Mesendoderm (in vitro differentiated cells): ENCODE measurements at regions not wholly inside any gene's neighbourhood (a gene's known extent, or its start where the extent isn't known, plus 50 kb on each side); places are given as distances from the start of the nearest gene placed in this dataset.

Source experiments
- DNase-seq: peaks from one replicate; pipeline ENCODE4 v3.0.0; 2013
- H2AK5ac ChIP-seq: 2 replicates; pipeline ENCODE4 v1.6.1; 2013; ENCODE audit warnings: low read length, inconsistent platforms
- H2BK120ac ChIP-seq: 2 replicates; pipeline ENCODE4 v1.6.1; 2013; ENCODE audit warnings: low read depth, mild to moderate bottlenecking, low read length, moderate library complexity, mixed read lengths
- H2BK15ac ChIP-seq: replicated peaks from 2 replicates; pipeline ENCODE4 v1.6.1; 2013; ENCODE audit warnings: low read depth, mild to moderate bottlenecking, moderate library complexity
- H2BK5ac ChIP-seq: 2 replicates; pipeline ENCODE4 v1.6.1; 2013; ENCODE audit warnings: low read length, inconsistent platforms
- H3K18ac ChIP-seq: 2 replicates; pipeline ENCODE4 v1.6.1; 2013; ENCODE audit warnings: mild to moderate bottlenecking, low read length, mixed read lengths
- H3K23ac ChIP-seq: one replicate; pipeline ENCODE4 v1.6.1; 2013; ENCODE audit warnings: low read length
- H3K27ac ChIP-seq: 2 replicates; pipeline ENCODE4 v1.5.1; 2013; ENCODE audit warnings: low read depth, mild to moderate bottlenecking, inconsistent platforms, low read length, moderate library complexity
- H3K27me3 ChIP-seq: 2 replicates; pipeline ENCODE4 v1.6.1; 2013; ENCODE audit warnings: low read length, control low read depth, mild to moderate bottlenecking, inconsistent platforms; ENCODE audit not compliant: insufficient read depth, poor library complexity
- H3K36me3 ChIP-seq: 2 replicates; pipeline ENCODE4 v1.6.1; 2013; ENCODE audit warnings: low read length, inconsistent platforms; ENCODE audit not compliant: control insufficient read depth, insufficient read depth
- H3K4ac ChIP-seq: one replicate; pipeline ENCODE4 v1.6.1; 2013; ENCODE audit warnings: low read depth, mild to moderate bottlenecking, low read length, moderate library complexity
- H3K4me1 ChIP-seq: 2 replicates; pipeline ENCODE4 v1.6.1; 2013; ENCODE audit warnings: low read depth, low read length, inconsistent platforms; ENCODE audit not compliant: control insufficient read depth
- H3K4me2 ChIP-seq: 2 replicates; pipeline ENCODE4 v1.6.1; 2013; ENCODE audit warnings: low read length
- H3K4me3 ChIP-seq: 2 replicates; pipeline ENCODE4 v1.5.1; 2013; ENCODE audit warnings: mild to moderate bottlenecking, low read length
- H3K56ac ChIP-seq: one replicate; pipeline ENCODE4 v1.6.1; 2013; ENCODE audit warnings: low read length
- H3K79me1 ChIP-seq: 2 replicates; pipeline ENCODE4 v1.6.1; 2013; ENCODE audit warnings: low read length, inconsistent platforms
- H3K79me2 ChIP-seq: 2 replicates; pipeline ENCODE4 v1.6.1; 2013; ENCODE audit warnings: mild to moderate bottlenecking, low read length; ENCODE audit not compliant: control insufficient read depth, insufficient read depth
- H3K9ac ChIP-seq: 2 replicates; pipeline ENCODE4 v1.6.1; 2013; ENCODE audit warnings: low read length, inconsistent platforms
- H4K5ac ChIP-seq: one replicate; pipeline ENCODE4 v1.6.1; 2013; ENCODE audit warnings: low read length
- H4K8ac ChIP-seq: one replicate; pipeline ENCODE4 v1.6.1; 2013; ENCODE audit warnings: low read depth, mild to moderate bottlenecking, control low read depth, low read length, moderate library complexity
- WGBS: extraction: QIAGEN DNeasy Blood & Tissue Kit; methylation state at CpG from one replicate; pipeline ENCODE4 v1.1.7; 2013; ENCODE audit warnings: low lambda C conversion rate, missing lambda C conversion rate; ENCODE audit not compliant: insufficient coverage; ENCODE audit errors: extremely low coverage; 5-methylcytosine and 5-hydroxymethylcytosine counted together

DNA sequence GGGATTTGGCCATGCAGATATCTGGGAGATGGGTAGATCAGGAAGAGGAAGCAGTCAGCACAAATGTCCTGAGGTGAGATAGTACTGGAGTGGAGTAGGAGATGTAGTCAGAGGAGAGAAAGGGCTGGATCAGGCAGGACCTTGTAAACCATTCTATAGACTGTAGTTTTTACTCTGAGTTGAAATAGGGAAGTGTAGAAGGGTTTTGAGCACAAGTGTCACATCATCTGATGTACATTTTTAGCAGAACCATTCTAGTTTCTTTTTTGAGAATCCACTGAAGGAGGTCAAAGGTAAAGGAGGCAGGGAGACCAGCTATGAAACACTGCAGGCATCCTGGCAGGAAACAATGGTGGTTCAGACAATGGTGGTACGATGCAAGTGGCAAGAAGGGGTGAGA is 194.6 kb upstream of the RRP15 start:
- Histone ChIP-seq H3K27ac (no peak overlapping the region), H2AK5ac (no peak overlapping the region), H2BK5ac (no peak overlapping the region), H3K4me2 (no peak overlapping the region), H3K4ac (no peak overlapping the region), H3K27me3 (no peaks in the 10 kb centered on the region), H3K56ac (no peak overlapping the region), H3K79me1 (no peaks in the 10 kb centered on the region), H3K4me1 (no peaks in the 10 kb centered on the region), H3K9ac (no peak overlapping the region), H3K18ac (no peak overlapping the region), H2BK120ac (no peak overlapping the region), H3K79me2 (no peaks in the 10 kb centered on the region), H3K4me3 (no peak overlapping the region), H4K5ac (no peak overlapping the region), H4K8ac (no peak overlapping the region), H3K36me3 (no peaks in the 10 kb centered on the region), H3K23ac (no peak overlapping the region), H2BK15ac (no peak overlapping the region)
- WGBS: no CpG with 5 or more reads among the region's 1 CpG
- DNase-seq: no peak

GRCh38 chr1:218101409-218101808 is 183.7 kb upstream of the RRP15 start:
- DNase-seq: no peak
- Histone ChIP-seq H3K4ac (no peak overlapping the region), H3K36me3 (no peaks in the 10 kb centered on the region), H3K56ac (no peak overlapping the region), H3K27ac (no peak overlapping the region), H3K79me2 (no peaks in the 10 kb centered on the region), H4K5ac (no peak overlapping the region), H2BK15ac (no peak overlapping the region), H3K9ac (no peak overlapping the region), H3K4me2 (no peak overlapping the region), H4K8ac (no peak overlapping the region), H3K27me3 (no peaks in the 10 kb centered on the region), H3K18ac (no peak overlapping the region), H2BK120ac (no peak overlapping the region), H2BK5ac (no peak overlapping the region), H3K79me1 (no peaks in the 10 kb centered on the region), H3K4me1 (no peaks in the 10 kb centered on the region), H3K23ac (no peak overlapping the region), H3K4me3 (no peak overlapping the region), H2AK5ac (no peak overlapping the region)
- WGBS: no CpG with 5 or more reads among the region's 2 CpGs

- Histone ChIP-seq H3K27me3 (no peaks in the 10 kb centered on the region), H3K4me1 (no peaks in the 10 kb centered on the region), H3K9ac (no peak overlapping the region), H3K4me3 (no peak overlapping the region), H3K4ac (no peak overlapping the region), H3K18ac (no peak overlapping the region), H3K79me1 (no peaks in the 10 kb centered on the region), H3K23ac (no peak overlapping the region), H2AK5ac (no peak overlapping the region), H3K4me2 (no peak overlapping the region), H3K56ac (no peak overlapping the region), H3K36me3 (no peaks in the 10 kb centered on the region), H4K8ac (no peak overlapping the region), H4K5ac (no peak overlapping the region), H3K79me2 (no peaks in the 10 kb centered on the region), H2BK5ac (no peak overlapping the region), H3K27ac (no peak overlapping the region), H2BK120ac (no peak overlapping the region), H2BK15ac (no peak overlapping the region)
- WGBS: no CpG with 5 or more reads among the region's 3 CpGs
- no peak for DNase-seq
Observed at GRCh38 chr1:218108034-218108433, 177.1 kb upstream of the RRP15 start.

GRCh38 chr1:218112862-218113261 is 172.2 kb upstream of the RRP15 start:
- Histone ChIP-seq H3K4me3 (no peak overlapping the region), H3K79me2 (no peaks in the 10 kb centered on the region), H3K27ac (no peak overlapping the region), H3K23ac (no peak overlapping the region), H4K5ac (no peak overlapping the region), H4K8ac (no peak overlapping the region), H3K4me2 (no peak overlapping the region), H3K18ac (no peak overlapping the region), H3K4me1 (no peaks in the 10 kb centered on the region), H3K79me1 (no peaks in the 10 kb centered on the region), H3K9ac (no peak overlapping the region), H2BK120ac (no peak overlapping the region), H3K4ac (no peak overlapping the region), H2AK5ac (no peak overlapping the region), H2BK5ac (no peak overlapping the region), H3K56ac (no peak overlapping the region), H3K36me3 (no peaks in the 10 kb centered on the region), H2BK15ac (no peak overlapping the region), H3K27me3 (no peaks in the 10 kb centered on the region)
- no CpG with 5 or more reads among the region's 1 CpG for WGBS
- DNase-seq: no peak

- Histone ChIP-seq H3K18ac (no peak overlapping the region), H3K9ac (no peak overlapping the region), H2BK15ac (no peak overlapping the region), H4K5ac (no peak overlapping the region), H3K27me3 (no peaks in the 10 kb centered on the region), H4K8ac (no peak overlapping the region), H3K23ac (no peak overlapping the region), H3K79me1 (no peaks in the 10 kb centered on the region), H2BK5ac (no peak overlapping the region), H2AK5ac (no peak overlapping the region), H3K4me3 (no peak overlapping the region), H3K56ac (no peak overlapping the region), H3K36me3 (no peaks in the 10 kb centered on the region), H3K27ac (no peak overlapping the region), H3K79me2 (no peaks in the 10 kb centered on the region), H3K4ac (no peak overlapping the region), H3K4me2 (no peak overlapping the region), H2BK120ac (no peak overlapping the region), H3K4me1 (no peaks in the 10 kb centered on the region)
- no CpG with 5 or more reads among the region's 4 CpGs for WGBS
- DNase-seq: peak; percentile 37
Observed at GRCh38 chr1:218123968-218124367, 161.1 kb upstream of the RRP15 start.

DNA sequence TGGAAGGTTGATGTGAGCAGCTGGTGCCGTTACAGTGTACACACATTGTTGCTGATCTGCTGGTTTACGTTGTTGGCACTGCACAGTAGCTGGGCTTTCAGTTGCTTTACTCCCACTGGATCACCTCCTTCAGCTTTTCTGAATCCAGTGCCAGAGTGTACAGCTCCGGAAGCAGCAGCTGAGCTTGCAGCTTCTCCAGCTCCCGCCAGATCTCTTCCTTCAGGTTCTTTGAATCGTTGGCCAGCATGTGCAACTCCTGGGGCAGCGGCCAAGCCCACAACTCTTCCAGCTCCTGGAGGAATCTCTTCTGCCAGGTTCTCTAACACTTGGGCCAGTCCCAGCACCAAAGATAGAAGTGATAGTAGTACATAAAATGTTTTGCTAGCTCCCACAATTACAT is 149.7 kb upstream of the RRP15 start:
- Histone ChIP-seq H2AK5ac (no peak overlapping the region), H3K27ac (no peak overlapping the region), H3K4me1 (no peaks in the 10 kb centered on the region), H3K4me2 (no peak overlapping the region), H3K79me1 (no peaks in the 10 kb centered on the region), H3K18ac (no peak overlapping the region), H2BK5ac (no peak overlapping the region), H3K23ac (no peak overlapping the region), H3K56ac (no peak overlapping the region), H3K4ac (no peak overlapping the region), H3K27me3 (no peaks in the 10 kb centered on the region), H4K8ac (no peak overlapping the region), H3K79me2 (no peaks in the 10 kb centered on the region), H4K5ac (no peak overlapping the region), H2BK120ac (no peak overlapping the region), H2BK15ac (no peak overlapping the region), H3K4me3 (no peak overlapping the region), H3K9ac (no peak overlapping the region), H3K36me3 (no peaks in the 10 kb centered on the region)
- no peak for DNase-seq
- no CpG with 5 or more reads among the region's 6 CpGs for WGBS
